ENCODE measurements at regions not wholly inside any gene's neighbourhood (a gene's known extent, or its start where the extent isn't known, plus 50 kb on each side); places are given as distances from the start of the nearest gene placed in this dataset.

DNA sequence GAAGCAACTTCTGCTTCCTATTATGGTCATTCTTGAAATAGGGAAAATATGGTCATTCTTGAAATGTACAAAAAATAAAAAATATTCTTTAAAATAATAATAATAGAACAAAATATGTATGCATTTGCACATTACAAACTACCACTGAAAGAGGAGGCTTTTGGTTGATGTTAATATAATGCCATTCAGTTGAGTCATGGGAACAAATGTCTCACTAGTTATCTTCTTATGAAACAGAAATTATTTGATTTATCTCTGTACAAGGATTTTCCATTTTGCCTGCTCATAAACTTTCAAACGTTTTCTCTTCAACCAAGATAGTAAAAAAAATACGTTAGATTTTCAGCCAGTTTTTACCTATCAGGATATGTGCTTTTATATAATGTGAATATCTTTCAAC, 1662.7 kb downstream of the OTOL1 start:
- ATAC-seq (ENCODE audit: insufficient read depth, low FRiP score) (no peak), DNase-seq (no peak)
- Histone ChIP-seq H3K27ac (ENCODE audit: low read depth in 1 of 2, low read length in 1 of 2) (no peak overlapping the region), H3K4me3 (no peak overlapping the region), H3K9me3 (ENCODE audit: control insufficient read depth in 4 of 4, insufficient read depth in 3 of 4, low read length in 3 of 4) (peaks cover 0 to 3% (median 0%) of the 10 kb centered on the region in 4 donors), H3K36me3 (ENCODE audit: control insufficient read depth in 4 of 4, insufficient read depth in 4 of 4, low read length in 4 of 4) (no peaks in the 10 kb centered on the region), H3K4me1 (ENCODE audit: control insufficient read depth in 5 of 5, insufficient read depth in 5 of 5, low read length in 5 of 5) (no peaks in the 10 kb centered on the region), H3K9ac (ENCODE audit: insufficient read depth in 1 of 2, low read length in 2 of 2) (no peak overlapping the region), H3K27me3 (ENCODE audit: control insufficient read depth in 3 of 3, insufficient read depth in 3 of 3, low read length in 2 of 3) (no peaks in the 10 kb centered on the region)
- WGBS, 2 donors = 61 to 68% methylated on average over 2 of the region's 2 CpGs
- TF ChIP-seq CTCF (IDR thresholded peaks at IDR 0.05; ENCODE audit: control extremely low read depth, extremely low read depth) = no peak

GRCh38 chr3:163139600-163139999, 1643.0 kb downstream of the OTOL1 start:
- Histone ChIP-seq H3K27me3 (ENCODE audit: control insufficient read depth in 3 of 3, insufficient read depth in 3 of 3, low read length in 2 of 3) (no peaks in the 10 kb centered on the region), H3K4me3 (no peak overlapping the region), H3K9ac (ENCODE audit: insufficient read depth in 1 of 2, low read length in 2 of 2) (no peak overlapping the region), H3K4me1 (ENCODE audit: control insufficient read depth in 5 of 5, insufficient read depth in 5 of 5, low read length in 5 of 5) (peaks cover 0 to 1% (median 0%) of the 10 kb centered on the region in 5 donors), H3K9me3 (ENCODE audit: control insufficient read depth in 4 of 4, insufficient read depth in 3 of 4, low read length in 3 of 4) (peaks cover 0 to 4% (median 0%) of the 10 kb centered on the region in 4 donors), H3K27ac (ENCODE audit: low read depth in 1 of 2, low read length in 1 of 2) (no peak overlapping the region), H3K36me3 (ENCODE audit: control insufficient read depth in 4 of 4, insufficient read depth in 4 of 4, low read length in 4 of 4) (no peaks in the 10 kb centered on the region)
- no peak for DNase-seq
- no peak for TF ChIP-seq CTCF (IDR thresholded peaks at IDR 0.05; ENCODE audit: control extremely low read depth, extremely low read depth)
- WGBS, 2 donors = 69 to 92% methylated on average over 4 of the region's 4 CpGs
- ATAC-seq (ENCODE audit: insufficient read depth, low FRiP score) = no peak

DNA sequence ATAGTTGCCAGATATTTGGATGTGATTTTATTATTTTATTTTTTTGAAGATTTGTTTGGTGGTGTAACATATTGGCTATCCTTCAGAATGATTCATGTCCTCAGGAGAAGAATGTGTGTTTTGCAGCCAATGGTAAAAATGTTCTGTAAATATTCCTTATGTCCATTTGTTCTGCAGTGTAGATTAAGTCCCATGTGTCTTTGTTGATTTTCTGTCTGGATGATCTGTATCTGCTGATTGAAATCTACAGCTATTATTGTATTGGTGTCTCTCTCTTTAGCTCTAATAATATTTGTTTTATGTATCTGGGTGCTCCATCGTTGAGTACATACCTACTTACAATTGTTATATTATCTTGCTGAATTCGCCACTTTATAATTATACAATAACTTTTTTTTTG, 1641.7 kb downstream of the OTOL1 start:
- no peak overlapping the region for H3K27ac ChIP-seq (ENCODE audit: low read depth in 1 of 2, low read length in 1 of 2)
- DNase-seq (no peak), ATAC-seq (ENCODE audit: insufficient read depth, low FRiP score) (no peak)
- H3K9ac ChIP-seq (ENCODE audit: insufficient read depth in 1 of 2, low read length in 2 of 2) = no peak overlapping the region
- peaks cover 0 to 4% (median 0%) of the 10 kb centered on the region in 4 donors for H3K9me3 ChIP-seq (ENCODE audit: control insufficient read depth in 4 of 4, insufficient read depth in 3 of 4, low read length in 3 of 4)
- peaks cover 0 to 1% (median 0%) of the 10 kb centered on the region in 5 donors for H3K4me1 ChIP-seq (ENCODE audit: control insufficient read depth in 5 of 5, insufficient read depth in 5 of 5, low read length in 5 of 5)
- WGBS, 2 donors = 90 to 94% methylated on average over 2 of the region's 2 CpGs
- no peaks in the 10 kb centered on the region for H3K36me3 ChIP-seq (ENCODE audit: control insufficient read depth in 4 of 4, insufficient read depth in 4 of 4, low read length in 4 of 4)
- no peaks in the 10 kb centered on the region for H3K27me3 ChIP-seq (ENCODE audit: control insufficient read depth in 3 of 3, insufficient read depth in 3 of 3, low read length in 2 of 3)
- H3K4me3 ChIP-seq = no peak overlapping the region
- TF ChIP-seq CTCF (IDR thresholded peaks at IDR 0.05; ENCODE audit: control extremely low read depth, extremely low read depth) = no peak

- no peak for TF ChIP-seq CTCF (IDR thresholded peaks at IDR 0.05; ENCODE audit: control extremely low read depth, extremely low read depth)
- Histone ChIP-seq H3K36me3 (ENCODE audit: control insufficient read depth in 4 of 4, insufficient read depth in 4 of 4, low read length in 4 of 4) (no peaks in the 10 kb centered on the region), H3K9ac (ENCODE audit: insufficient read depth in 1 of 2, low read length in 2 of 2) (no peak overlapping the region), H3K4me1 (ENCODE audit: control insufficient read depth in 5 of 5, insufficient read depth in 5 of 5, low read length in 5 of 5) (no peaks in the 10 kb centered on the region), H3K27ac (ENCODE audit: low read depth in 1 of 2, low read length in 1 of 2) (no peak overlapping the region), H3K9me3 (ENCODE audit: control insufficient read depth in 4 of 4, insufficient read depth in 3 of 4, low read length in 3 of 4) (peaks cover 0 to 2% (median 0%) of the 10 kb centered on the region in 4 donors), H3K4me3 (no peak overlapping the region), H3K27me3 (ENCODE audit: control insufficient read depth in 3 of 3, insufficient read depth in 3 of 3, low read length in 2 of 3) (no peaks in the 10 kb centered on the region)
- 97% methylated on average over 5 of the region's 5 CpGs for WGBS, 2 donors
- DNase-seq = no peak
- ATAC-seq (ENCODE audit: insufficient read depth, low FRiP score) = no peak
Measured at GRCh38 chr3:163132111-163132510, 1635.5 kb downstream of the OTOL1 start.

Measured in lung (tissue), 11 donors.